ENCODE measurements at regions not wholly inside any gene's neighbourhood (a gene's known extent, or its start where the extent isn't known, plus 50 kb on each side); places are given as distances from the start of the nearest gene placed in this dataset.
A peak's percentile ranks its signal among the peaks of the same experiment; 100 is the strongest.

DNA sequence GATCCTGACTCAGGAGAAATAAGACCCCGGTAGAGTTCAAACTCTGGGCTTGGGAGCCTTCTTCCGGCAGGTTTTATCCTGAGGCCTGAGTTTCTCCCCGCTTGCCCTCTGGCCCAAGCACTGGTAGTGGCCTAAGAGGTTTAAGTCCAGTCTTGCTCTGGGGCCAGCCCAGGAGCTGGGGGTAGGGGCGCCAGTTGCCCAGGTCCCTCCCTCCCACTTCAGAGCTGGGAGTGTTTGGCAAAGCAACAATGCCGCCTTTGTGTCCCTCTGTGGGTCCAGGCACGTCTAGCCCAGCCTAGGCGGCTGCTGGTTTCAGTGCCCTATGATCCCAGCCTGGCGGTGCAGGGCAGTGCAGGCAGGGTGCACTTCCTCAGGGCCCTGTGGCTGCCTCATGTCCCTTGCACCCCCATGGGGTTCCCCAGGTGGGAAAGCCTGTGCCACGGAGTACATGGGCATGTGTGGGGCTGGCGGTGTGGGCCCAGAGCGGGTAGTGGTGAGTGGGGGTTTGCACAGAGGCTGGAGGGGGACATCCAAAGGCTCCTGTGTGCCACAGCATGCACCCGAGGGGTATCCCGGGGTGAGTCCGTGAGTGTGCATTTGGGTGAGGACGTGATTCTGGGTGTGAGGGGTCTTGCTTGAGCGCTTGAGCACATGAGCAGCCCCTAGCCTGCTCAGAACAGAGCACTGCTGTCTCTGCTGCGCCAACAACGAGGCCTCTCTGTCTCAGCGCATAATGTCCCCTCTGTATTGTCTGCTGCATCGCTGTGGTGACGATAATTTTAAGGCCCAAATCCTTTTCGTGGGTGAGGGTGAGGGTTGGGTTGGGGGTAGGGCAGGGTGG is 61.7 kb upstream of the PSD2 start:
- Mint-ChIP-seq H3K27ac (ENCODE audit: unreplicated experiment) (no peak overlapping the region), H3K36me3 (ENCODE audit: unreplicated experiment) (peaks cover 2% of the 10 kb centered on the region), H3K9me3 (ENCODE audit: unreplicated experiment) (no peaks in the 10 kb centered on the region), H3K4me3 (ENCODE audit: unreplicated experiment) (no peak overlapping the region), H3K27me3 (ENCODE audit: unreplicated experiment) (no peaks in the 10 kb centered on the region), H3K4me1 (ENCODE audit: unreplicated experiment) (peaks cover 16% of the 10 kb centered on the region)
- no peak for TF ChIP-seq CTCF (IDR thresholded peaks at IDR 0.05)
- no peak for DNase-seq (ENCODE audit: extremely low spot score, unreplicated experiment)

- Mint-ChIP-seq H3K4me3 (ENCODE audit: unreplicated experiment) (no peak overlapping the region), H3K9me3 (ENCODE audit: unreplicated experiment) (no peaks in the 10 kb centered on the region), H3K4me1 (ENCODE audit: unreplicated experiment) (peaks cover 22% of the 10 kb centered on the region), H3K27ac (ENCODE audit: unreplicated experiment) (no peak overlapping the region), H3K27me3 (ENCODE audit: unreplicated experiment) (no peaks in the 10 kb centered on the region), H3K36me3 (ENCODE audit: unreplicated experiment) (peaks cover 2% of the 10 kb centered on the region)
- no peak for DNase-seq (ENCODE audit: extremely low spot score, unreplicated experiment)
- TF ChIP-seq CTCF (IDR thresholded peaks at IDR 0.05): no peak
Observed at GRCh38 chr5:139734539-139734916, 61.1 kb upstream of the PSD2 start.

GRCh38 chr5:139738193-139739149 is 57.1 kb upstream of the PSD2 start:
- no peaks in the 10 kb centered on the region for H3K9me3 Mint-ChIP-seq (ENCODE audit: unreplicated experiment)
- peaks cover 51% of the 10 kb centered on the region for H3K4me1 Mint-ChIP-seq (ENCODE audit: unreplicated experiment)
- TF ChIP-seq CTCF (IDR thresholded peaks at IDR 0.05): no peak

DNA sequence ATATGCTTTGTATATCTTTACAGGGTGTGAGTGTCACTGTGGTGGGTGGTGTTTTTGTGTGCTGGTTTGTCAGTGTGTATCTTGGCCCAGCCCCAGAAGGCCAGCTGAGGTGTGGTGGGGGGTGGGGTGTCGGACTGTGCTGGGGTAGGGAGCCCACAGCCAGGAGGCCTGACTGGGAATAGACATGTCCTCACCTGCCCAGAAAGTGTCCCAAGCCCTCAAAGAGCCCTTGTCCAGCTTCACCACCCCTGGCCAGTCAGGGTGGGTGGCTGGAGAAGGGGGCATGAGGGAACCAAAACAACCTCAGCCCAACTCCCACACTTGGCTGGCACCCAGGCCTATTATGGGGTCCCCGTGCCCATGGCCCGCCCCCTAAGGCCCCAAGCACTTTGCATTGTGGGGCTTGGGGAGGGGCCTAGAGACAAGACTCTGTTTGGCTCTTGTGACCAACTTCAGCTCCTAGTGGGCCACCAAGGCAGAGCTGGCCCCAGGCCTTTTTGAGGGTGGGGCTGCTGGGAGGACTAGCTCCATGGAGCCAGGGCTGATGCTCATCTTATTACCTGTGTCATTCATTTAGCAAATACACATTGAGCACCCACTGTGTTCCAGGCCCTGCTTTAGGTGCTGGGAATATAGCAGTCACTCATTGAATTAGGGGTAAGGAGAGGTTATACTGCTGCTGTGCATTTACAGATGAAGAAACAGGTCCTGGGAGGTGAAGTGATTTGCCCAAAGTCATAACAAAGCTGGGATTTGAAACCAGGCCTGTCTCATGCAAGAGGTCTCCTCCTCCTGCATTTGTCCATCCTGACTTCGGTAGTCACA is 56.2 kb upstream of the PSD2 start:
- DNase-seq (ENCODE audit: extremely low spot score, unreplicated experiment): no peak
- H3K4me1 Mint-ChIP-seq (ENCODE audit: unreplicated experiment): peaks cover 60% of the 10 kb centered on the region

More at GRCh38 chr5:139738193-139739149, 57.1 kb upstream of the PSD2 start:
- Mint-ChIP-seq H3K36me3 (ENCODE audit: unreplicated experiment) (no peaks in the 10 kb centered on the region), H3K4me3 (ENCODE audit: unreplicated experiment) (no peak overlapping the region), H3K27ac (ENCODE audit: unreplicated experiment) (peak overlapping the region; percentile 0), H3K27me3 (ENCODE audit: unreplicated experiment) (no peaks in the 10 kb centered on the region)
- no peak for DNase-seq (ENCODE audit: extremely low spot score, unreplicated experiment)

More for the DNA sequence above, 56.2 kb upstream of the PSD2 start:
- TF ChIP-seq CTCF (IDR thresholded peaks at IDR 0.05): no peak
- Mint-ChIP-seq H3K27me3 (ENCODE audit: unreplicated experiment) (no peaks in the 10 kb centered on the region), H3K9me3 (ENCODE audit: unreplicated experiment) (no peaks in the 10 kb centered on the region), H3K27ac (ENCODE audit: unreplicated experiment) (peak overlapping the region; percentile 73), H3K36me3 (ENCODE audit: unreplicated experiment) (no peaks in the 10 kb centered on the region), H3K4me3 (ENCODE audit: unreplicated experiment) (no peak overlapping the region)

Measured in osteocyte (in vitro differentiated cells).